ENCODE measurements at regions not wholly inside any gene's neighbourhood (a gene's known extent, or its start where the extent isn't known, plus 50 kb on each side); places are given as distances from the start of the nearest gene placed in this dataset.

DNA sequence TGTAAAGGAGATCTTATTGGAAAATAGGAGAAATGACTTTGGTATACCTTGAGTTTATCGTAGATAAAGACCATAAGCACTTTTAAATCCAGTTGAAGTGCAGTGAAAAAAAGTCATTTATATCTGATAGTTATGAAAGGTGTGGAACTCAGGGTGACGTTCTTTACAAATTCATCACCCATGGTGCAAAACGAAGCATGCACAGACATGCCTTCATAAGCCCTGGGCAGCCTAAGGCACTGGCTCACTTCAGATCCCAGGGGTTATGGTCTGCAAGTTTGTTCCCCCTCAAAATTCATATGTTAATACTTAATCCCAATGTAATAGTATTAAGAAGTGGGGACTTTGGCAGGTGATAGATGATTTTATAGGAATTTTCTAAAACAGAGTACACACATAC, 1216.4 kb upstream of the USP15 start:
- H3K9me3 ChIP-seq (ENCODE audit: severe bottlenecking): no peaks in the 10 kb centered on the region

DNA sequence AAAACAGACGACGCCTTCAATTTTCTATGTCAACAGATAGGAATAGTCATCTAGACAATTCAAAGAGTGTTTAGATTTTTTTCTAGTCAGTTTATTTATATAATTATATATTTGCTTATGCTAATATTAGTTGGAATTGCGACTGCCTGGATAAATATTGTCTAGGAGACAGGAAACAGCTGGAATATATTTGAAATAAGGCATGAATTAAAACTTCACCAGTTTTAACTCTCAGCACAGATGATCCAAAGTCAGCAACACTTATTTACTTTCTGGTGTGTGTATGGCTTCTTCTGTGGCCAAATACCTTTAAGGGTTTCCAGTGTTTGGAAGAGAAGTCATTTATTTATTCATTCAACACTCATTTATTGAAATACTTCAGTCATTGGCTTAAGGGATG, 1215.4 kb upstream of the USP15 start:
- no peak for DNase-seq (ENCODE audit: low spot score)
- ATAC-seq (ENCODE audit: low read depth): no peak
- Histone ChIP-seq H3K27ac (ENCODE audit: poor library complexity, severe bottlenecking) (no peak overlapping the region), H3K27me3 (ENCODE audit: insufficient read depth, poor library complexity, severe bottlenecking) (no peaks in the 10 kb centered on the region), H3K4me1 (ENCODE audit: insufficient read depth, poor library complexity, severe bottlenecking) (peaks cover 9% of the 10 kb centered on the region), H3K36me3 (ENCODE audit: low read depth) (no peaks in the 10 kb centered on the region), H3K4me3 (ENCODE audit: severe bottlenecking) (no peak overlapping the region), H3K9me3 (ENCODE audit: severe bottlenecking) (no peaks in the 10 kb centered on the region)
- TF ChIP-seq, protein P1, sequence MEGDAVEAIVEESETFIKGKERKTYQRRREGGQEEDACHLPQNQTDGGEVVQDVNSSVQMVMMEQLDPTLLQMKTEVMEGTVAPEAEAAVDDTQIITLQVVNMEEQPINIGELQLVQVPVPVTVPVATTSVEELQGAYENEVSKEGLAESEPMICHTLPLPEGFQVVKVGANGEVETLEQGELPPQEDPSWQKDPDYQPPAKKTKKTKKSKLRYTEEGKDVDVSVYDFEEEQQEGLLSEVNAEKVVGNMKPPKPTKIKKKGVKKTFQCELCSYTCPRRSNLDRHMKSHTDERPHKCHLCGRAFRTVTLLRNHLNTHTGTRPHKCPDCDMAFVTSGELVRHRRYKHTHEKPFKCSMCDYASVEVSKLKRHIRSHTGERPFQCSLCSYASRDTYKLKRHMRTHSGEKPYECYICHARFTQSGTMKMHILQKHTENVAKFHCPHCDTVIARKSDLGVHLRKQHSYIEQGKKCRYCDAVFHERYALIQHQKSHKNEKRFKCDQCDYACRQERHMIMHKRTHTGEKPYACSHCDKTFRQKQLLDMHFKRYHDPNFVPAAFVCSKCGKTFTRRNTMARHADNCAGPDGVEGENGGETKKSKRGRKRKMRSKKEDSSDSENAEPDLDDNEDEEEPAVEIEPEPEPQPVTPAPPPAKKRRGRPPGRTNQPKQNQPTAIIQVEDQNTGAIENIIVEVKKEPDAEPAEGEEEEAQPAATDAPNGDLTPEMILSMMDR (IDR thresholded peaks at IDR 0.05; ENCODE audit: poor library complexity, severe bottlenecking): no peak

More for the DNA sequence above, 1216.4 kb upstream of the USP15 start:
- Histone ChIP-seq H3K36me3 (ENCODE audit: low read depth) (no peaks in the 10 kb centered on the region), H3K27ac (ENCODE audit: poor library complexity, severe bottlenecking) (no peak overlapping the region), H3K4me3 (ENCODE audit: severe bottlenecking) (no peak overlapping the region), H3K4me1 (ENCODE audit: insufficient read depth, poor library complexity, severe bottlenecking) (peaks cover 9% of the 10 kb centered on the region), H3K27me3 (ENCODE audit: insufficient read depth, poor library complexity, severe bottlenecking) (no peaks in the 10 kb centered on the region)
- TF ChIP-seq, protein P1 (IDR thresholded peaks at IDR 0.05; ENCODE audit: poor library complexity, severe bottlenecking): no peak
- no peak for DNase-seq (ENCODE audit: low spot score)
- peak; percentile 65; the same call in 1 of the 3 replicates for ATAC-seq (ENCODE audit: low read depth)

DNA sequence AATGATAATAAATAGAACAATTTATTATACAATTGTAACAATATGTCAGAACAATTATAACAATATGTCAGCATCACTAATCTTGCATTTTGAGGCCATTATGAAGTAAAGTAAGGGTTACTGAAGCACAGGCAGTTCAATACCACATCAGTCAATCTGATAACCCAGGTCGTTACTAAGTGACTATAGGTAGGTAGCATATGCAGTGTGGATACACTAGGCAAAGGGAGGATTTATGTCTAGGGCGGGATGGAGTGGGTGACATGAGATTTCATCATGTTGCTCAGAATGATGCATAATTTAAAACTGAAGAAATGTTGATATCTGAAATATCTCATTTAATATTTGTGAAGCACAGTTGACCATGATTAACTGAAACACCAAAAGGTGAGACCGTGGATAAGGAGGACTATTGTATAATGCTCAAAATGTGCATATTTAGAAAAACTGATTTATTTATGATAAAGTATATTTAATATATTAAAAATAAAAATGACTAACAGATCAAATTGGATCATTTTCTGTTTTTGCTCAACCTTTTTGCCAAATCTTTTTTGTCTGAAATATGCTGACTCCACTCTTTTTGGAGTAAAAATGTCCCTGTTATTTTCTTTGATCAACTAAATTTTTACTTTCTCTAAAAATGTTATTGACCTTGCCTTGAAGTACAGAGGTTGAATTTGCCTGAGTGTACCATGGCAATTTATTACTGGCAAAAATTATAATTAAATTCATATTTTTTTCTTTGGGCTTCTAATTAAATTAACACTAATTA, 1189.4 kb upstream of the USP15 start:
- ATAC-seq (ENCODE audit: low read depth): no peak
- H3K36me3 ChIP-seq (ENCODE audit: low read depth): no peaks in the 10 kb centered on the region
- DNase-seq (ENCODE audit: low spot score): no peak
- H3K27me3 ChIP-seq (ENCODE audit: insufficient read depth, poor library complexity, severe bottlenecking): no peaks in the 10 kb centered on the region
- H3K27ac ChIP-seq (ENCODE audit: poor library complexity, severe bottlenecking): no peak overlapping the region
- no peak overlapping the region for H3K4me3 ChIP-seq (ENCODE audit: severe bottlenecking)
- H3K9me3 ChIP-seq (ENCODE audit: severe bottlenecking): no peaks in the 10 kb centered on the region
- H3K4me1 ChIP-seq (ENCODE audit: insufficient read depth, poor library complexity, severe bottlenecking): no peaks in the 10 kb centered on the region
- TF ChIP-seq, protein P1 (IDR thresholded peaks at IDR 0.05; ENCODE audit: poor library complexity, severe bottlenecking): no peak

DNA sequence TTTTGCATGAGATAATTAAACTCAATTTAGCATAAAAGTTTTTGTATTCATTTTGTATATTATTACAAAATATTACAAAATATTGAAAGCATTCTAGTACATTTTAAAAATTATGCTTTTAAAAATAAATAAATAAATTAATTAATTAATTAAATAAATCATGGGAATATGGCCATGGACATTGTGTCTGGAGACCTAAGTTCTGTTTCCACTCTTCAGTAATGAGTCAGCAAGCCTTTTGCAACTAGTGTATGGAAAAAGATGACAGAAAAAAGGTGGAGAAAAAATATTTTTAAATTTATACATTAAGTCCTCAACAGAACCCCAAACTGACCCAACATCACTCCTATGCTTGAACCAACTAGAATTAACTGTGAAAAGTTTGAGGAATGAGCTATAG, 1187.5 kb upstream of the USP15 start:
- no peaks in the 10 kb centered on the region for H3K36me3 ChIP-seq (ENCODE audit: low read depth)
- H3K27me3 ChIP-seq (ENCODE audit: insufficient read depth, poor library complexity, severe bottlenecking): no peaks in the 10 kb centered on the region
- no peak overlapping the region for H3K4me3 ChIP-seq (ENCODE audit: severe bottlenecking)
- no peaks in the 10 kb centered on the region for H3K4me1 ChIP-seq (ENCODE audit: insufficient read depth, poor library complexity, severe bottlenecking)
- TF ChIP-seq, protein P1 (IDR thresholded peaks at IDR 0.05; ENCODE audit: poor library complexity, severe bottlenecking): no peak
- no peaks in the 10 kb centered on the region for H3K9me3 ChIP-seq (ENCODE audit: severe bottlenecking)
- H3K27ac ChIP-seq (ENCODE audit: poor library complexity, severe bottlenecking): no peak overlapping the region
- ATAC-seq (ENCODE audit: low read depth) (no peak), DNase-seq (ENCODE audit: low spot score) (no peak)

DNA sequence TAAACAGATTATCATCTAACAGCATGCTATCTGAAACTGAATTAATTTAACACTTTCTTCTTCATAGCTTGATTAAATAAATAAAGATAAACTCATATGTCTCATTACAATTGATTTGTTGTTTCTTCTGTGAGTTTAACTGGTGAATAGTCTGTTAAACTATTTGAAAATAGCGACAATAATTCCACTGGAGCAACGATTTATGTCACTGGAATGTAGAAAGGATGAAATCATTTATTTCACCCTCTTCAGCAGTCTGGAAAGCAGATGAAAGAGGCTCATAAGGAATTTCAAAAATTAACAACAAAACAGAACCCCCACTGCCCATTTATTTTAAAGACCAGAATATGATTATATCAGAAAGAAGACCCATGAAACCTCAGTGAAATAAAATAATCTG, 1165.1 kb upstream of the USP15 start:
- TF ChIP-seq, protein P1 (IDR thresholded peaks at IDR 0.05; ENCODE audit: poor library complexity, severe bottlenecking): no peak
- DNase-seq (ENCODE audit: low spot score) (no peak), ATAC-seq (ENCODE audit: low read depth) (no peak)
- Histone ChIP-seq H3K27me3 (ENCODE audit: insufficient read depth, poor library complexity, severe bottlenecking) (no peaks in the 10 kb centered on the region), H3K4me3 (ENCODE audit: severe bottlenecking) (no peak overlapping the region), H3K4me1 (ENCODE audit: insufficient read depth, poor library complexity, severe bottlenecking) (no peaks in the 10 kb centered on the region), H3K27ac (ENCODE audit: poor library complexity, severe bottlenecking) (no peak overlapping the region), H3K36me3 (ENCODE audit: low read depth) (no peaks in the 10 kb centered on the region), H3K9me3 (ENCODE audit: severe bottlenecking) (no peaks in the 10 kb centered on the region)

All from RWPE2 (cell line).